HG03378 (cell line): ENCODE measurements at regions not wholly inside any gene's neighbourhood (a gene's known extent, or its start where the extent isn't known, plus 50 kb on each side); places are given as distances from the start of the nearest gene placed in this dataset.

Experiments
- ATAC-seq: cut with Tn5 transposase; IDR thresholded peaks from one replicate; pipeline ENCODE4 v1.9.1; 2021; ENCODE audit warnings: mild to moderate bottlenecking, moderate library complexity; ENCODE audit not compliant: unreplicated experiment

- ATAC-seq, result no peak
Measured at GRCh38 chr12:90172524-90172923, 463.9 kb upstream of the ATP2B1 start.

- no peak for ATAC-seq
Measured at GRCh38 chr12:90170740-90171139, 462.1 kb upstream of the ATP2B1 start.

GRCh38 chr12:90167518-90168208, 459.0 kb upstream of the ATP2B1 start:
- ATAC-seq, result no peak

- no peak for ATAC-seq
Measured at GRCh38 chr12:90166671-90167070, 458.0 kb upstream of the ATP2B1 start.

GRCh38 chr12:90166012-90166411, 457.4 kb upstream of the ATP2B1 start:
- ATAC-seq, result no peak

- ATAC-seq, result no peak
Measured at GRCh38 chr12:90163975-90164374, 455.3 kb upstream of the ATP2B1 start.

GRCh38 chr12:90153827-90154226, 445.2 kb upstream of the ATP2B1 start:
- ATAC-seq, result no peak

GRCh38 chr12:90152897-90153624, 444.4 kb upstream of the ATP2B1 start:
- no peak for ATAC-seq

- ATAC-seq, result no peak
Measured at GRCh38 chr12:90151491-90152015, 442.9 kb upstream of the ATP2B1 start.

- no peak for ATAC-seq
Measured at GRCh38 chr12:90149453-90149852, 440.8 kb upstream of the ATP2B1 start.

- ATAC-seq, result no peak
Measured at GRCh38 chr12:90129366-90130030, 420.9 kb upstream of the ATP2B1 start.

GRCh38 chr12:90128526-90128925, 419.9 kb upstream of the ATP2B1 start:
- ATAC-seq, result no peak

GRCh38 chr12:90126125-90126524, 417.5 kb upstream of the ATP2B1 start:
- ATAC-seq, result no peak

GRCh38 chr12:90124914-90125313, 416.3 kb upstream of the ATP2B1 start:
- ATAC-seq, result no peak

- no peak for ATAC-seq
Measured at GRCh38 chr12:90124289-90124688, 415.7 kb upstream of the ATP2B1 start.

- ATAC-seq, result no peak
Measured at GRCh38 chr12:90122681-90123080, 414.0 kb upstream of the ATP2B1 start.

GRCh38 chr12:90120627-90121026, 412.0 kb upstream of the ATP2B1 start:
- no peak for ATAC-seq

- no peak for ATAC-seq
Measured at GRCh38 chr12:90112666-90113065, 404.0 kb upstream of the ATP2B1 start.

GRCh38 chr12:90111791-90112580, 403.3 kb upstream of the ATP2B1 start:
- ATAC-seq, result no peak

GRCh38 chr12:90106568-90106967, 397.9 kb upstream of the ATP2B1 start:
- ATAC-seq, result no peak
